ENCODE measurements at regions not wholly inside any gene's neighbourhood (a gene's known extent, or its start where the extent isn't known, plus 50 kb on each side); places are given as distances from the start of the nearest gene placed in this dataset.

GRCh38 chr12:66742508-66743367, 63.9 kb upstream of the GRIP1 start:
- no peak overlapping the region for H3K14ac ChIP-seq (ENCODE audit: low read length)
- H2AFZ ChIP-seq (ENCODE audit: insufficient read depth, low read length, poor library complexity) = no peak overlapping the region
- H4K8ac ChIP-seq (ENCODE audit: low read depth, low read length) = no peak overlapping the region
- no peak overlapping the region for H2BK12ac ChIP-seq (ENCODE audit: low read length)
- no peak overlapping the region for H4K91ac ChIP-seq (ENCODE audit: low read depth, low read length)
- no peaks in the 10 kb centered on the region for H3K79me1 ChIP-seq (ENCODE audit: low read length)
- no peak overlapping the region for H3K27ac ChIP-seq (ENCODE audit: low read depth, low read length)
- H3K9ac ChIP-seq (ENCODE audit: low read length) = no peak overlapping the region
- WGBS (ENCODE audit: extremely low coverage, insufficient coverage, insufficient read length) = no CpG with 5 or more reads among the region's 2 CpGs
- no peak overlapping the region for H3K4me3 ChIP-seq (ENCODE audit: low read depth, low read length)
- no peak overlapping the region for H3K18ac ChIP-seq (ENCODE audit: low read length)
- no peak overlapping the region for H3K4me2 ChIP-seq (ENCODE audit: low read length)
- no peak overlapping the region for H3K23ac ChIP-seq (ENCODE audit: low read length)
- no peaks in the 10 kb centered on the region for H3K27me3 ChIP-seq (ENCODE audit: insufficient read depth, low read length)
- no peaks in the 10 kb centered on the region for H3K36me3 ChIP-seq (ENCODE audit: control insufficient read depth in 1 of 2, insufficient read depth in 2 of 2, low read length in 2 of 2)
- no peak overlapping the region for H2BK120ac ChIP-seq (ENCODE audit: insufficient read depth, low read length, poor library complexity)
- DNase-seq = no peak
- H2AK5ac ChIP-seq (ENCODE audit: low read length) = no peak overlapping the region
- no peaks in the 10 kb centered on the region for H3K79me2 ChIP-seq (ENCODE audit: control insufficient read depth, insufficient read depth, low read length, poor library complexity)
- no peak overlapping the region for H2BK5ac ChIP-seq (ENCODE audit: low read depth, low read length, poor library complexity)
- H3K4ac ChIP-seq (ENCODE audit: low read depth, low read length) = no peak overlapping the region
- H3K9me3 ChIP-seq (ENCODE audit: insufficient read depth, low read depth, low read length) = no peaks in the 10 kb centered on the region
- no peaks in the 10 kb centered on the region for H3K4me1 ChIP-seq (ENCODE audit: control insufficient read depth in 1 of 2, insufficient read depth in 2 of 2, low read length in 2 of 2)
- H4K12ac ChIP-seq (ENCODE audit: low read depth, low read length) = no peak overlapping the region

- Histone ChIP-seq H3K36me3 (ENCODE audit: control insufficient read depth in 1 of 2, insufficient read depth in 2 of 2, low read length in 2 of 2) (no peaks in the 10 kb centered on the region), H3K14ac (ENCODE audit: low read length) (no peak overlapping the region), H2AK5ac (ENCODE audit: low read length) (no peak overlapping the region), H3K4me2 (ENCODE audit: low read length) (no peak overlapping the region), H2AFZ (ENCODE audit: insufficient read depth, low read length, poor library complexity) (no peak overlapping the region), H4K91ac (ENCODE audit: low read depth, low read length) (no peak overlapping the region), H3K9me3 (ENCODE audit: insufficient read depth, low read depth, low read length) (no peaks in the 10 kb centered on the region), H3K79me1 (ENCODE audit: low read length) (no peaks in the 10 kb centered on the region), H2BK12ac (ENCODE audit: low read length) (no peak overlapping the region), H2BK5ac (ENCODE audit: low read depth, low read length, poor library complexity) (no peak overlapping the region), H4K12ac (ENCODE audit: low read depth, low read length) (no peak overlapping the region), H4K8ac (ENCODE audit: low read depth, low read length) (no peak overlapping the region), H3K79me2 (ENCODE audit: control insufficient read depth, insufficient read depth, low read length, poor library complexity) (no peaks in the 10 kb centered on the region), H3K27ac (ENCODE audit: low read depth, low read length) (no peak overlapping the region), H3K4me3 (ENCODE audit: low read depth, low read length) (no peak overlapping the region), H2BK120ac (ENCODE audit: insufficient read depth, low read length, poor library complexity) (no peak overlapping the region), H3K4ac (ENCODE audit: low read depth, low read length) (no peak overlapping the region), H3K23ac (ENCODE audit: low read length) (no peak overlapping the region), H3K18ac (ENCODE audit: low read length) (no peak overlapping the region), H3K9ac (ENCODE audit: low read length) (no peak overlapping the region), H3K27me3 (ENCODE audit: insufficient read depth, low read length) (no peaks in the 10 kb centered on the region), H3K4me1 (ENCODE audit: control insufficient read depth in 1 of 2, insufficient read depth in 2 of 2, low read length in 2 of 2) (no peaks in the 10 kb centered on the region)
- no peak for DNase-seq
- WGBS (ENCODE audit: extremely low coverage, insufficient coverage, insufficient read length) = no CpG with 5 or more reads among the region's 3 CpGs
These were observed 65.6 kb upstream of the GRIP1 start for GRCh38 chr12:66744461-66744860.

DNA sequence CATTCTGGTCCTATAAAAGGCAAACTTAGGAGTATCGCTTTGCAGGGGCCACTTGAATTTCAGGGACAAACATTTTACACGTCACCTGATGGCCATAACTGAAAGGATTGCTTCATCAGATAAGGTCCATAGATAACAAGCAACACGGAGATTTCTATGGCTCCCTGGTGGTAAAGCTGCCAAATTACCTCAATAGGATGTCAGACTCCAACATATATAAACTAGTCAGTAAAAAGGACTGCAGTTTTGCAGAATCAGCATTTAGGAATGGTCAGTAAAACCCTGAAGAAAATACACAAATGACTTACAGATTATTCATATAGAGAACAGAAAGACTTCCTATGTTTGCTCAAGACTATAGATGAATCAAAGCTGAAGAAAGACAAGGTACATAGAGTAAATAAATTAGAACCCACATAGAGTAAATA, 66.1 kb upstream of the GRIP1 start:
- Histone ChIP-seq H2AFZ (ENCODE audit: insufficient read depth, low read length, poor library complexity) (no peak overlapping the region), H3K79me2 (ENCODE audit: control insufficient read depth, insufficient read depth, low read length, poor library complexity) (no peaks in the 10 kb centered on the region), H3K4ac (ENCODE audit: low read depth, low read length) (no peak overlapping the region), H4K12ac (ENCODE audit: low read depth, low read length) (no peak overlapping the region), H3K4me2 (ENCODE audit: low read length) (no peak overlapping the region), H3K4me1 (ENCODE audit: control insufficient read depth in 1 of 2, insufficient read depth in 2 of 2, low read length in 2 of 2) (no peaks in the 10 kb centered on the region), H3K36me3 (ENCODE audit: control insufficient read depth in 1 of 2, insufficient read depth in 2 of 2, low read length in 2 of 2) (no peaks in the 10 kb centered on the region), H3K14ac (ENCODE audit: low read length) (no peak overlapping the region), H2AK5ac (ENCODE audit: low read length) (no peak overlapping the region), H2BK12ac (ENCODE audit: low read length) (no peak overlapping the region), H2BK5ac (ENCODE audit: low read depth, low read length, poor library complexity) (no peak overlapping the region), H4K91ac (ENCODE audit: low read depth, low read length) (no peak overlapping the region), H3K9me3 (ENCODE audit: insufficient read depth, low read depth, low read length) (no peaks in the 10 kb centered on the region), H3K18ac (ENCODE audit: low read length) (no peak overlapping the region), H4K8ac (ENCODE audit: low read depth, low read length) (no peak overlapping the region), H3K27ac (ENCODE audit: low read depth, low read length) (no peak overlapping the region), H3K9ac (ENCODE audit: low read length) (no peak overlapping the region), H3K79me1 (ENCODE audit: low read length) (no peaks in the 10 kb centered on the region), H3K4me3 (ENCODE audit: low read depth, low read length) (no peak overlapping the region), H2BK120ac (ENCODE audit: insufficient read depth, low read length, poor library complexity) (no peak overlapping the region), H3K27me3 (ENCODE audit: insufficient read depth, low read length) (no peaks in the 10 kb centered on the region), H3K23ac (ENCODE audit: low read length) (no peak overlapping the region)
- DNase-seq = peak; percentile 9 to 74
- no CpG with 5 or more reads among the region's 3 CpGs for WGBS (ENCODE audit: extremely low coverage, insufficient coverage, insufficient read length)

- H3K4ac ChIP-seq (ENCODE audit: low read depth, low read length) = no peak overlapping the region
- no peak overlapping the region for H3K14ac ChIP-seq (ENCODE audit: low read length)
- H3K4me1 ChIP-seq (ENCODE audit: control insufficient read depth in 1 of 2, insufficient read depth in 2 of 2, low read length in 2 of 2) = no peaks in the 10 kb centered on the region
- H4K12ac ChIP-seq (ENCODE audit: low read depth, low read length) = no peak overlapping the region
- no peak overlapping the region for H4K8ac ChIP-seq (ENCODE audit: low read depth, low read length)
- no peak overlapping the region for H2AFZ ChIP-seq (ENCODE audit: insufficient read depth, low read length, poor library complexity)
- no peak overlapping the region for H3K23ac ChIP-seq (ENCODE audit: low read length)
- no peak overlapping the region for H3K9ac ChIP-seq (ENCODE audit: low read length)
- H3K9me3 ChIP-seq (ENCODE audit: insufficient read depth, low read depth, low read length) = no peaks in the 10 kb centered on the region
- no peak overlapping the region for H2BK5ac ChIP-seq (ENCODE audit: low read depth, low read length, poor library complexity)
- no peaks in the 10 kb centered on the region for H3K79me2 ChIP-seq (ENCODE audit: control insufficient read depth, insufficient read depth, low read length, poor library complexity)
- H3K4me3 ChIP-seq (ENCODE audit: low read depth, low read length) = no peak overlapping the region
- no CpG with 5 or more reads among the region's 1 CpG for WGBS (ENCODE audit: extremely low coverage, insufficient coverage, insufficient read length)
- no peak overlapping the region for H3K18ac ChIP-seq (ENCODE audit: low read length)
- no peaks in the 10 kb centered on the region for H3K36me3 ChIP-seq (ENCODE audit: control insufficient read depth in 1 of 2, insufficient read depth in 2 of 2, low read length in 2 of 2)
- no peaks in the 10 kb centered on the region for H3K27me3 ChIP-seq (ENCODE audit: insufficient read depth, low read length)
- no peak overlapping the region for H2AK5ac ChIP-seq (ENCODE audit: low read length)
- H2BK12ac ChIP-seq (ENCODE audit: low read length) = no peak overlapping the region
- H4K91ac ChIP-seq (ENCODE audit: low read depth, low read length) = no peak overlapping the region
- H3K27ac ChIP-seq (ENCODE audit: low read depth, low read length) = no peak overlapping the region
- no peak for DNase-seq
- no peak overlapping the region for H2BK120ac ChIP-seq (ENCODE audit: insufficient read depth, low read length, poor library complexity)
- H3K4me2 ChIP-seq (ENCODE audit: low read length) = no peak overlapping the region
- no peaks in the 10 kb centered on the region for H3K79me1 ChIP-seq (ENCODE audit: low read length)
These were observed 67.8 kb upstream of the GRIP1 start for GRCh38 chr12:66746489-66747201.
